Smooth muscle cell (in vitro differentiated cells): ENCODE measurements at regions not wholly inside any gene's neighbourhood (a gene's known extent, or its start where the extent isn't known, plus 50 kb on each side); places are given as distances from the start of the nearest gene placed in this dataset.

ENCODE experiments used
- DNase-seq: peaks from one replicate; lab custom pipeline; 2025; ENCODE audit not compliant: unreplicated experiment; lab: John Stamatoyannopoulos, UW
- H2AFZ ChIP-seq: fragments of 200-600 bp; sonication (generic); 2 replicates; pipeline ENCODE4 v1.6.0; 2016; ENCODE audit warnings: antibody characterized with exemption, low read depth, mild to moderate bottlenecking
- H3F3A ChIP-seq: fragments of 200-600 bp; sonication (generic); 2 replicates; pipeline ENCODE4 v1.6.0; 2017; ENCODE audit warnings: antibody characterized with exemption, low read depth
- H3K27ac ChIP-seq: fragments of 200-600 bp; sonication (generic); 2 replicates; pipeline ENCODE4 v1.5.1; 2016; ENCODE audit warnings: low read depth, mild to moderate bottlenecking
- H3K27me3 ChIP-seq: fragments of 200-600 bp; sonication (generic); 2 replicates; pipeline ENCODE4 v1.6.1; 2016; ENCODE audit warnings: low read depth, mild to moderate bottlenecking
- H3K36me3 ChIP-seq: fragments of 200-600 bp; sonication (generic); 2 replicates; pipeline ENCODE4 v1.5.1; 2016; ENCODE audit warnings: low read depth
- H3K4me1 ChIP-seq: fragments of 200-600 bp; sonication (generic); 2 replicates; pipeline ENCODE4 v1.5.1; 2016; ENCODE audit warnings: low read depth
- H3K4me2 ChIP-seq: fragments of 200-600 bp; sonication (generic); 2 replicates; pipeline ENCODE4 v1.6.0; 2016; ENCODE audit warnings: mild to moderate bottlenecking
- H3K4me3 ChIP-seq: fragments of 200-600 bp; sonication (generic); 2 replicates; pipeline ENCODE4 v1.5.1; 2016; ENCODE audit warnings: mild to moderate bottlenecking
- H3K79me2 ChIP-seq: fragments of 200-600 bp; sonication (generic); 2 replicates; pipeline ENCODE4 v1.6.0; 2016; ENCODE audit warnings: low read depth, mild to moderate bottlenecking
- H3K9ac ChIP-seq: fragments of 200-600 bp; sonication (generic); 2 replicates; pipeline ENCODE4 v1.6.0; 2016; ENCODE audit warnings: low read depth
- H3K9me3 ChIP-seq: fragments of 200-600 bp; sonication (generic); replicated peaks from 2 replicates; pipeline ENCODE4 v1.5.1; 2016; ENCODE audit warnings: low read depth
- H4K20me1 ChIP-seq: fragments of 200-600 bp; sonication (generic); 2 replicates; pipeline ENCODE4 v1.6.0; 2016; ENCODE audit warnings: low read depth
- CTCF ChIP-seq: fragments of 200-600 bp; sonication (generic); IDR thresholded peaks from 2 replicates; pipeline ENCODE4 v1.5.1; 2017; ENCODE audit warnings: borderline replicate concordance, mild to moderate bottlenecking, antibody characterized with exemption; ENCODE audit not compliant: insufficient read depth, poor library complexity, severe bottlenecking
- WGBS: methylation state at CpG from one replicate; pipeline ENCODE4 v1.1.7; 2016; ENCODE audit warnings: low lambda C conversion rate; 5-methylcytosine and 5-hydroxymethylcytosine counted together

DNA sequence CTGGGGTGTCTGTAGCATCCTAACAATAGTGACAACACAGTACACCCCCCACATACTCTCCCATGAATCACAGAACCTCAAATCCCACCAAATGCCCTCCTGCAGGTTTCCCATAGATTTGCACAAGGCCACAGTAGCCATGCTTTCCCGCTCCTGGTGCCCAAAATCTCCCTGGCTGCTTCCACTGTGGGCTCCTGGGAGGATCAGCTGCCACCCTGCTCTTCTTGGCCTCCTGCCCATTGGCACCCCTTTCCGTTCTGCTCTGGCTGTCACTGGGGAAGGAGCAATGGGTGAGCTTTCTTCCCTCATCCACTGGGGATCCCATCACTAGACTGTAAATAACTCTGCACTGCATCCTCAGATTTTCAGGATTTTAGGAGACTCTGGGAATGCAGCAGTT, 92.1 kb upstream of the SLC24A5 start:
- TF ChIP-seq CTCF, result no peak
- H4K20me1 ChIP-seq, result no peaks in the 10 kb centered on the region
- no peak overlapping the region for H3K4me2 ChIP-seq
- H3K4me3 ChIP-seq, result no peak overlapping the region
- no peaks in the 10 kb centered on the region for H3K36me3 ChIP-seq
- no peak overlapping the region for H3K27ac ChIP-seq
- 95% methylated on average over 2 of the region's 2 CpGs for WGBS
- peaks cover 3% of the 10 kb centered on the region for H3K27me3 ChIP-seq
- no peaks in the 10 kb centered on the region for H3F3A ChIP-seq
- no peaks in the 10 kb centered on the region for H3K9me3 ChIP-seq
- no peak for DNase-seq
- H2AFZ ChIP-seq, result no peak overlapping the region
- no peaks in the 10 kb centered on the region for H3K4me1 ChIP-seq
- no peak overlapping the region for H3K9ac ChIP-seq
- no peaks in the 10 kb centered on the region for H3K79me2 ChIP-seq

- no peaks in the 10 kb centered on the region for H3K4me1 ChIP-seq
- H3F3A ChIP-seq, result no peaks in the 10 kb centered on the region
- no peak overlapping the region for H3K27ac ChIP-seq
- H3K9ac ChIP-seq, result no peak overlapping the region
- WGBS, result 95% methylated on average over 2 of the region's 2 CpGs
- no peak for TF ChIP-seq CTCF
- H3K79me2 ChIP-seq, result no peaks in the 10 kb centered on the region
- H3K4me2 ChIP-seq, result no peak overlapping the region
- DNase-seq, result no peak
- no peak overlapping the region for H3K4me3 ChIP-seq
- no peaks in the 10 kb centered on the region for H3K9me3 ChIP-seq
- no peaks in the 10 kb centered on the region for H4K20me1 ChIP-seq
- peaks cover 3% of the 10 kb centered on the region for H3K27me3 ChIP-seq
- no peaks in the 10 kb centered on the region for H3K36me3 ChIP-seq
- H2AFZ ChIP-seq, result no peak overlapping the region
These were observed 91.1 kb upstream of the SLC24A5 start for GRCh38 chr15:48029642-48030041.

DNA sequence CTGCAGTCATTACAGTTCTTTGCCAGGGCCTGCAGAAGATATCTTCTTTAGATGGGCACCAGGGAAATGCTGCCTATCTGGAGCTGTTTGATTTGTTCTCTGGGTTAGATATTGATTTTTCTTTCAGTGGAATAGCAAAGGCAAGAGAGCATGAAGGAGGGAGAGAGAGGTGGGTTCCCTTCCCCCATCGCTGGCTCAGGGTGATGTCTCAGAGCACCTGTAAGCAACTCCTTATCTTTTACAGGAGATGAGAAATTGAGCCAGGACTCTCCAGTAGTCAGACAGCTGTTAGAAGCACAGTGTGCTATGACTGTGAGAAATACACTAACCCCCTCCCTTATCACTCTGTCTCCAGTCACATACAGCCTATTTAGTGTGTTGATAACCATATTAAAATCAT, 89.3 kb upstream of the SLC24A5 start:
- Histone ChIP-seq H3K36me3 (no peaks in the 10 kb centered on the region), H2AFZ (no peak overlapping the region), H4K20me1 (no peaks in the 10 kb centered on the region), H3K9me3 (no peaks in the 10 kb centered on the region), H3F3A (no peaks in the 10 kb centered on the region), H3K27me3 (peaks cover 1% of the 10 kb centered on the region), H3K9ac (no peak overlapping the region), H3K27ac (no peak overlapping the region), H3K4me2 (no peak overlapping the region), H3K4me3 (no peak overlapping the region), H3K4me1 (no peaks in the 10 kb centered on the region), H3K79me2 (no peaks in the 10 kb centered on the region)
- whole genome bisulfite sequencing, result 94% methylated on average over 1 of the region's 1 CpG
- TF ChIP-seq CTCF, result no peak
- DNase-seq, result no peak

- H3K4me1 ChIP-seq, result no peaks in the 10 kb centered on the region
- WGBS, result 80% methylated on average over 6 of the region's 6 CpGs
- H3K79me2 ChIP-seq, result no peaks in the 10 kb centered on the region
- no peaks in the 10 kb centered on the region for H3F3A ChIP-seq
- no peak overlapping the region for H3K27ac ChIP-seq
- no peaks in the 10 kb centered on the region for H3K9me3 ChIP-seq
- H3K36me3 ChIP-seq, result no peaks in the 10 kb centered on the region
- no peaks in the 10 kb centered on the region for H4K20me1 ChIP-seq
- no peak overlapping the region for H2AFZ ChIP-seq
- no peak for TF ChIP-seq CTCF
- DNase-seq, result no peak
- no peak overlapping the region for H3K4me2 ChIP-seq
- H3K27me3 ChIP-seq, result no peaks in the 10 kb centered on the region
- no peak overlapping the region for H3K9ac ChIP-seq
- H3K4me3 ChIP-seq, result no peak overlapping the region
These were observed 88.8 kb upstream of the SLC24A5 start for GRCh38 chr15:48031973-48032372.
